RCC 7860 (cell line): ENCODE measurements at regions not wholly inside any gene's neighbourhood (a gene's known extent, or its start where the extent isn't known, plus 50 kb on each side); places are given as distances from the start of the nearest gene placed in this dataset.
A peak's percentile ranks its signal among the peaks of the same experiment; 100 is the strongest.

Experiments used
- DNase-seq: peaks from one replicate; pipeline ENCODE4 v3.0.0-alpha.2; 2015; ENCODE audit warnings: low spot score
- FAIRE-seq: peaks from 2 replicates; lab custom pipeline; 2012; peaks lifted over from hg19 to GRCh38; lab: Jason Lieb, UNC

- DNase-seq (no peak), FAIRE-seq (no peak)
These were observed 116.3 kb upstream of the PPP2R2D start for GRCh38 chr10:131784363-131785120.

- DNase-seq (no peak), FAIRE-seq (no peak)
These were observed 115.7 kb upstream of the PPP2R2D start for GRCh38 chr10:131785121-131785460.

GRCh38 chr10:131786756-131787605 is 113.8 kb upstream of the PPP2R2D start:
- FAIRE-seq (peak; percentile 26), DNase-seq (no peak)

GRCh38 chr10:131787961-131788360 is 112.8 kb upstream of the PPP2R2D start:
- no peak for FAIRE-seq
- no peak for DNase-seq

- FAIRE-seq (no peak), DNase-seq (no peak)
These were observed 112.4 kb upstream of the PPP2R2D start for GRCh38 chr10:131788386-131788785.

- FAIRE-seq (no peak), DNase-seq (no peak)
These were observed 111.3 kb upstream of the PPP2R2D start for GRCh38 chr10:131789516-131789915.

GRCh38 chr10:131790021-131790420 is 110.8 kb upstream of the PPP2R2D start:
- FAIRE-seq (no peak), DNase-seq (no peak)

- no peak for FAIRE-seq
These were observed 108.7 kb upstream of the PPP2R2D start for GRCh38 chr10:131792011-131792651.

GRCh38 chr10:131792809-131793208 is 108.0 kb upstream of the PPP2R2D start:
- no peak for FAIRE-seq

More at GRCh38 chr10:131792011-131792651, 108.7 kb upstream of the PPP2R2D start:
- DNase-seq: no peak

GRCh38 chr10:131795761-131796160 is 105.0 kb upstream of the PPP2R2D start:
- FAIRE-seq: no peak

More at GRCh38 chr10:131792809-131793208, 108.0 kb upstream of the PPP2R2D start:
- DNase-seq: no peak

GRCh38 chr10:131797626-131798025 is 103.2 kb upstream of the PPP2R2D start:
- no peak for DNase-seq
- FAIRE-seq: no peak

More at GRCh38 chr10:131795761-131796160, 105.0 kb upstream of the PPP2R2D start:
- no peak for DNase-seq

- FAIRE-seq (no peak), DNase-seq (no peak)
These were observed 101.4 kb upstream of the PPP2R2D start for GRCh38 chr10:131799429-131799828.

GRCh38 chr10:131802156-131802915 is 98.5 kb upstream of the PPP2R2D start:
- DNase-seq: no peak
- no peak for FAIRE-seq

GRCh38 chr10:131802996-131803395 is 97.8 kb upstream of the PPP2R2D start:
- DNase-seq (no peak), FAIRE-seq (no peak)

GRCh38 chr10:131803860-131804425 is 96.9 kb upstream of the PPP2R2D start:
- no peak for DNase-seq

GRCh38 chr10:131804551-131805295 is 96.1 kb upstream of the PPP2R2D start:
- no peak for FAIRE-seq
- no peak for DNase-seq

More at GRCh38 chr10:131803860-131804425, 96.9 kb upstream of the PPP2R2D start:
- FAIRE-seq: no peak

- no peak for FAIRE-seq
- DNase-seq: no peak
These were observed 95.1 kb upstream of the PPP2R2D start for GRCh38 chr10:131805696-131806095.

GRCh38 chr10:131806146-131806545 is 94.7 kb upstream of the PPP2R2D start:
- no peak for FAIRE-seq

GRCh38 chr10:131806646-131807317 is 94.0 kb upstream of the PPP2R2D start:
- FAIRE-seq (no peak), DNase-seq (no peak)

More at GRCh38 chr10:131806146-131806545, 94.7 kb upstream of the PPP2R2D start:
- no peak for DNase-seq
